Left ventricle myocardium superior (tissue), 1 donor: ENCODE measurements at regions not wholly inside any gene's neighbourhood (a gene's known extent, or its start where the extent isn't known, plus 50 kb on each side); places are given as distances from the start of the nearest gene placed in this dataset.
A peak's percentile ranks its signal among the peaks of the same experiment; 100 is the strongest.

ENCODE experiments used
- ATAC-seq: fragments of 200-7000 bp; cut with Tn5 transposase; one replicate; pipeline ENCODE4 v1.9.1; 2020; ENCODE audit warnings: mild to moderate bottlenecking, moderate library complexity
- DNase-seq: peaks from one replicate; pipeline ENCODE4 v3.0.0-alpha.2; 2020
- intact Hi-C: fragments of 100-400 bp; cut with micrococcal nuclease; formaldehyde crosslinking; loops from one replicate; pipeline ENCODE4 v1.11.0; 2022
- donor health status: DM: no; HTN: yes; CAD: no; lungs with severe emphysema.

DNA sequence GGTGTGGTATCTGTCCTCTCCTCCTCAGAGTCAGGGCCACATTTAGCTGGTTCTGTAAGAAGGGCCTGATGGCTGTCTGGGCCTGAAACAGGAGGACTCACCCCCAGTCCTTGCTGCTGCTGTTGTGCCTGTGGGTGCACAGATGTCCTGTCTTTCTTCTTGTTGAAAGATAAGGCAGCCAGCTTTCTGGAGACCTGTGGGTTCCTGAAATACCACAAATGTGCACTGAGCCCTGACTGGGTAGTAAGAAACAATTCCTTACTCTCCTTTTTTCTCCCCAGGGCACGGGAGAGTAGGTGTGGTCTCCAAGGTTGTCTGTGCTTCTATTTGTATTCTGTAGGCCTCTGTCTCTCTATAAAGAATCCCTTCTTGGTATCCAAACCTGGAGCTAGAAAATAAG, 96.2 kb upstream of the DLX2 start:
- intact Hi-C loops = no loop called here

DNA sequence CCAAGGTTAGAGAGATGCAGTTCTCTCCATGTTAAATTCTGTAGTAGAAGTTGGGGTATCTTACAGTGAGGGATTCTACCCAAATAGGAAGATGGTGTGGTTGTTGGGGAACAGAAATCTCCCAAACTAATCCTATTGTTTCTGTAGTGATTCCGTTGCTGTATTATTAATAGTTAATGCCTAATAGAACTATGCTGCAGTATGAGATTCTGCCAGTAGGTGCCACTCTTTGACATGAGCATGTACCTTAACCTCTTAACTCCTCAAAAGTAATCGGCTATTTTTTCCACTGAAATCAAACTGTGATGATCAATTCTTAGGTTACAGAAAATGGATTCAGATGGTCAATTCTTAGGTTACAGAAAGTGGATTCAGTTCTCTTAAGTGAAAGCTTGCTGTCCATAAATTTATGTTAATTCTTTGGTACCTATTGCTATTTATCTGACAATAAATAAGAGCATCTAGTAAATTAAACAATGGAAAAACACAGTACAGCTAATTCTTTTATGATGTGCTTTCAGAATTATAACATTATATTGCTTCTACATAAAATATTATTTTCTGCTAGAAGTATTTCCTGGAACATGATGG, 97.9 kb upstream of the DLX2 start:
- DNase-seq (no peak), ATAC-seq (no peak)
- intact Hi-C loops = no loop called here

More for the DNA sequence above, 96.2 kb upstream of the DLX2 start:
- ATAC-seq (no peak), DNase-seq (no peak)

DNA sequence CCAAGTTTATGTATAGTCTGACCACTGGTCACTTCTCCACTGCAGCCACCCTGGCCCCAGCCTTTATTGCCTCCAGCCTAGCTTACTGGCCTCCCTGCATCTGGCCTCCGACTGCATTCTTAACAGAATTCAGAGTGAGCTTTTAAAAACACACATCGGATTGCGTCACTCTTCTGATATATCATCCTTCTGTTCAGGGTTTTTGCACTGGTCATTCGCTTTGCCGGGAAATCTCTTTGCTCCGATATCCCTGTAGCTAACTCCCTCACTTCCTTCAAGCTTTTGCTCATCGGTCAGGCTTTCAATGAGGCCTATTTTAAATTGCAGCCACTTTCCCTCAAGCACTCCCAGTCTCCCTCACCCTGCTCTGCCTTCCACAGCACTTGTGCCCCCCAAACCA, 101.6 kb upstream of the DLX2 start:
- intact Hi-C loops = no loop called here
- DNase-seq (no peak), ATAC-seq (no peak)

DNA sequence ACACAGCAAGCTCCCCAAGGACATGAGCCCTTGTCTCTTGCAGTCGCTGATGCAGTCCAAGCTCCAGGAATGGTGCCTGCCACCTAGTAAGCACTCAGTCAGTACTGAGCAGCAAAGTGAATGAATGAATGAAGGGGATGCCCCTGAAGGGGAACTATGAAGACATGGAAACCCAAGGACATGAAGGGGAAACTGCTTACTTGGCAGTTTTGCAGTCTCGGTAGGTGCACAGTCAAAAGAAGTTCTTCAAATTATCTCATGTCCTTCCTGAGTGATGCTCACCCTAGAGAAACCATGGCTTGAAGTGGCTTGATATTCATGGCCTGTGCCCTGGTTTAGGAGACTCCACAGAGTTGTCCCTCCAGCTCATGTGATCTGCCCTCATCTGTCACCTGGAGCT, 102.1 kb upstream of the DLX2 start:
- ATAC-seq (no peak), DNase-seq (no peak)
- intact Hi-C loops = no loop called here

DNA sequence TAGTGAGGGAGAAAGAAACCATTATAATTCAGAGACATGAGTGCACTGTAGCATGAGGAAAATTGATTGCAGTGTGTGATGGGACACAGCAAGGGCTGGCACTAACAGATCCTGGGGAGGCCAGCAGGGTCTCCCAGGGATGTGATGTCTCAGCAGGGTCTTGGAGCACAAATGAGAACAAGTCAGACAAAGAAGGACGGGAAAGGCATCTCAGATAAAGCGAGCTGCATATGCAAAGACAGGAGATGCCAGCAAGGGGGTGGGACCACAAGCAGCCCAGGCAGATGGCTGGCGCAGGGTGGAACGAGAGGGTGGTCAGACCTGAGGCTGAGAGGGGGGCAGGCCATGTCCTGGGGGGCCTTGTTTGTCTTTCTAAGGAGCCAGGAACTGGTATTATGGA, 102.6 kb upstream of the DLX2 start:
- no peak for DNase-seq
- no peak for ATAC-seq
- intact Hi-C loops = no loop called here

DNA sequence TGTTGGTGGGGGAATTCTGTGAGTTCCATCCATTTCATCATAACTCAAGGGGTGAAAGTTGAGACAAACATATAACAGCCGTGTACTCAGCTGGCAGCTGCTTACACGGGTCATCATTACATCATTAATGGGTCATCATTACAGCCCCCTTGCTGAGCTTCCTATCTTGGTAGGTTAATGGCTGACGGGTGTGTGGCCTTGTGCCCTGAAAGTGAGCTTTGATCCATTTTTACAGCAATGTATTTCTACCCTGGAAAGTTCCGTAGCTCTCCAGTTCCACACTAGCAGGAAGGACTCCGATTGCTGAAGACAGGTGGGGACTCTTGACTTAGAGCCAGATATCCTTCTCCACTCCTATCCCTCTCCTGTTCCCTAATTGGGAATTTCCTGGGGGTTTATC, 105.2 kb upstream of the DLX2 start:
- ATAC-seq (no peak), DNase-seq (no peak)
- intact Hi-C loops = no loop called here

DNA sequence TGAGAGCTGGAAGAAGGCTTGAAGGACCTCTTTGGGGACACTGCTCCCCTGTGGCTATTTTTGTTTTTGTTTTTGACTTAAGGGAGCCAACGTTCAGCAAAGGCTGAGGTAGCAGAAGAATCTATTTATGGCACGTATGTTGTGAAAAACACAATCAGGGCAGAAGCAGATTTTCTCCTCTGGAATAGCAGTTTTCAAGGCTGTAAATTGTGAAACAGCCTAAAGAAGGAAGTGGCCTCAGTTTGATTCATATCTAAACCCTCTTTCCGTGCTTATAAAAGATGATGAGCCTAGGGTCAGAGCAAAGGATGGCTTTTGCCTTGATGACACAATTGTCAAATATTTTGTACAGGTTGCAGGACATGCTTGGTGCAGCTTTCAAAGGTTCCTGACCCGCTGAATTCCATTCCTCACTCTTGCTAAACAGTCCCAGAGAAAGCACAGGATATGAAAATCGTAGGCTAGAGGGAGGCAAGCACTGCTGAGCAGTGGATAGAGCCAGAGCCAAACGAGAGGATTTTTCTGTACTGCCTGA, 106.2 kb upstream of the DLX2 start:
- intact Hi-C loops = no loop called here
- DNase-seq = no peak
- no peak for ATAC-seq

DNA sequence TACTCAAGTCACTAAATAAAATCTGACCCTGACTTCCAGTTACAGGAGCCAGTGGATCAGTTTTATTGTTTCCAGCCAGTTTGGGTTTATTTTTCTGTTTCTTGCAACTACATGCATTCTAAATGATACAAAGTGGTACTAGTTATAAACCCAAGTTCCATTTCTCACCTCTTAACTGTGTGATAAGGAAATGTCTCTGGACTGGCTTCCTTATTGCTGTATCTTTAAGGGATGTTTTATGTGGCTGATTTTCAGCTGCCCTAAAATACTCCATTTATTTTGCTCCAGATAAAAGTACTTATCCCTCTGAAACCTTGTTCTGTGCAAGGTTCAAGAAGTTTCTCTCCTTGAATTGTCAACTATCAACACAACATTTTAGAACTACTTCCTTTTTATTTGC, 107.9 kb upstream of the DLX2 start:
- DNase-seq (no peak), ATAC-seq (no peak)
- intact Hi-C loops = no loop called here

DNA sequence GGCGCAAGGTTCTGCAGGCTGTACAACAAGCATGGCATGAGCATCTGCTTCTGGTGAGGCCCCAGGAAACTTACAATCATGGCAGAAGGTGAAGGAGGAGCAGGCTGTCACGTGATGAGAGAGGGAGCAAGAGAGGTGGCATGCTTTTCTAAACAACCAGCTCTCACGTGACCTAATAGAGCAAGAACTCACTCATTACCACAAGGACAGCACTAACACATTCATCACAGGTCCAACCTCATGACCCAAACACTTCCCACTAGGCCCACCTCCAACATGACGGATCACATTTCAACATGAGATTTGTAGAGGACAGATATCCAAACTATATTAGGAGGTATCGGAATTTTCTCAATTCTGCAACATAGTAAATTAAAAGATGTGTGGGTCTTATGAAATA, 108.8 kb upstream of the DLX2 start:
- DNase-seq (no peak), ATAC-seq (no peak)
- intact Hi-C loops = no loop called here

DNA sequence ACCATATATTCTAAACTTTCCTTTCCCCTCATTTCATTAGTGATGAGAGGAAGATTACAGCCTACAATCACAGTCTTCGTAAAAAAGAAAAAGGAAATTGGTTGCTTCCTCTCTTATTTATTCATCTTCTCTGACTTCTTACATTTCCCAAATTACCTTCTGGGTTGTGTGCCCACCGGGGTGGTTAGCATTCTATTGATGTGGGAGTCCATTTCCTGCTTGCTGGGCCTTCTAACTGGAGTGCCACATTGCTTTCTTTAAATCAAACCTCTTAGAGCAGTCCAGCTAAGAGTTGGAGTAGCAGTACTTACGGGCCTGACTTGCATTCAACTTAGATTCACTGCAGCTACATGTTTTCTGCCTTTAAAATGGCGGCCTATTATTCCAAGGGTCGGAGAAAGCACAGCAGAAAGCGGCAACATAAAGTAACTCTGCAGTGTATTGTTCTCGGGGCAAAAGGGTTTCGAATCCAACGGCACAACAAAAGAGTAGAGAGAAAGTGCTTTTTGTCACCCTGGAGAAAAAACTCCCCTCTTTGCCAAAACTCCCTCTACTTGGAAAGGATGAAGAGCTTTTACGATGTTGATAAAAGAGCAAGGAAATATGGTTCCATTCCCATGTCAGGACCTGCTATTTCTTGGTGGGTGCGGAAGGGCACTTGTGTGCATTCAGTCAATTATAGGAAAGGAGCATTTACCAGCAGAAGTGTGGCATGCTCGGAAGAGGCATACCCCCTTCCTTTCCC, 110.6 kb upstream of the DLX2 start:
- ATAC-seq (no peak), DNase-seq (no peak)
- intact Hi-C loops = no loop called here

DNA sequence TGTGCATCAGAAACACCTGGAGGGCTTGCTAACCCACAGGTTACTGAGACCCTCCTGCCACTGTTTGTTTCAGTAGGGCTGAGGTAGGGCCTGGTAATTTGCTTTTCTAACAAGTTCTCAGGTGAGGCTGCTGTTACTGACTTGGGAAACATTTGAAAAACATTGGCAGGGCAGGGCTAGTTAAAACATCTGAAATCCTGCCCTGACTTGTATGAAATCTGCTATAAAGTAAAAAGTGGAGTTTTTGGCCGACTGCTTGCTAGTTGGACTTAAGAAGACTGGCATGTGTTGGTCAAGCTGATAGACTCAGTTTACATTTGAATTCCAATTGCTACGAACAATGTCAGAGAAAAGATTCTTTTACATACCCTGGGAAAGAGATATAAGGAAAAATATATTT, 111.6 kb upstream of the DLX2 start:
- intact Hi-C loops = no loop called here
- no peak for ATAC-seq

DNA sequence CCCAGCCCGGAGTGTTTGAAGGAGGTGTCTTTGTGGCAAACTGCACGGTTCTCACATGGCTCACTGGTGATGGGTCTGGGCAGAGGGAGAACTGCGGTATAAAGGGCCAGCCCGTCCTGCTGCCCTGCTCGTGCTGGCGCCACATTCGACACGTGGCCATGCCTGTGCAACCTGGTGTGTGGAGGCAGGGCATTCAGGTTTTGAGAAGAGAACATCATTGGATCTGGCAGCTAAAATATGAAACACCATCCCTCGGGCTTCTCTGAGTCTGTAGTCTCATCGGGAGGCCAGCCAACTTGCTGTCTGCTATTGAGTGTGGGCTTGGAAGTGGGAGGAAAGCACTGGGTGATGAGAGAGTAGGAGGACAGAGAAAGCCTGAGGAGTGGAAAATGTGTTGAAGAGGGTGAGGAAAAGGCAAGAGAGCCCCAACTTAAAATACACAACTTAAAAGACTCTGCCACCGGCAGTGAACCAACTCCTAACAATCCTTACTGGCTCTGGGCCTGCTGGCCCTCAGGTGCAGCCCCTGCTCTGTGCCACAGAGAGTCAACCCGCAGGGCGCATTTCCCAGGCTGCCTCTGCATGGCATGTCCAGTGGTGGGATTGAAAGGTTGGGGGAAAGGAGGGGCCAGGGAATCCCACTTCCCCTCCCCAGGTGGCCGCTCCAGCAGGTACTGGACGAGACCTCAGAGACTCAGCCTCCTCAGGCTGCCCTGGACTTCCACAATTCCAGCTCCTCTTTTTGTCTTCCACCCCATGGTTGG, 112.7 kb upstream of the DLX2 start:
- DNase-seq = no peak

More for the DNA sequence above, 111.6 kb upstream of the DLX2 start:
- no peak for DNase-seq

DNA sequence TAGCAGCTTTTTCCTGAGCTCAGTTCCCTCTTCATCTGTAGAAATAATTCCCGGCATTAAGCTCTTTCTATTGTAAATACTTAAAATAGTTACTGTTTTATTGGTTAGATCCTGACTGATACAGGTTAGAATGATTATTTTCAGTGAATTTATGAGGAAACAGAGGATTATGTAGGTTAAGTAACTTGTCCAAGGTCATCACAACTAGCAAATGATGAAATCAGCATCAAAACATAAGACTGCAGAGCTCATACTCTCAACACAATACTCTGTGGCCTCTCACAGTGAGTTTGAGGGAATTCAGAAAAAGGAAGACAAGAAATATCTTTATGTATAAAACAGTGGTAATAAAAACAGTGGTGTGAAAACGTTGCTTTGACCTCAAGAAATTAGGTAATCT, 113.2 kb upstream of the DLX2 start:
- intact Hi-C loops = no loop called here
- DNase-seq (no peak), ATAC-seq (no peak)

More for the DNA sequence above, 112.7 kb upstream of the DLX2 start:
- no peak for ATAC-seq
- intact Hi-C loops = no loop called here

DNA sequence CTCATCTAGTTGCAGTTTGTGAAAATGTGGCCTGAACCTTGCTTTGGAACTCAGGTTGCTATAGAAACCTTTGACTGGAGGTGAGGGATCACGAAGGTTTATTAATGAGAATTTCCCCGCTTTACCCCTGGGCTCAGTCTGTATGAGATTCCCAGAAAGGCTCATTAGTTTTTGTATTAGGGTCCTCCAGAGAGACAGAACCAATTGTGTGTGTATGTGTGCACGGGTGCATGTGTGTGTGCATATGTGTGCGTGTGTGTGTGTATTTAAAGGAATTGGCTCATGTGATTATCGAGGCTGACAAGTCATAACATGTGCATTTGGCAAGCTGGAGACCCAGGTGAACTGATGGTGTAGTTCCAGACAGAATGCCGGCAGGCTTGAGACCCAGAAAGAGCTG, 113.8 kb upstream of the DLX2 start:
- ATAC-seq (no peak), DNase-seq (no peak)
- intact Hi-C loops = no loop called here

DNA sequence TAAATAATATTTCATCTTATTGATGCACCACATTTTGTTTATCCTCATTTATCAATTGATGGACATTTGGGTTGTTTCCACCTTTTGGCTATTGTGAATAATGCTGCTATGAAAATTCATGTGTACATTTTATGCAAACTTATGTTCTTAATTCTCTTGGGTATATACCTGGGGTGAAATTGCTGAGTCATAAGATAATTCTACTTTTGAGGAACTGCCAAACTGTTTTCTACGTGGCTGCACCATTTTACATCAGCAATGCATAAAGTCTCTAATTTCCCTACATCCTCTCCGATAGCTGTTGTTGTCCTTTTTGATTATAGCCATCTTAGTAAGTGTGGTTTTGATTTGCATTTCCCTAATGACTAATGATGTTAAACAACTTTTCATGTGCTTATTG, 116.5 kb upstream of the DLX2 start:
- ATAC-seq (no peak), DNase-seq (no peak)
- intact Hi-C loops = no loop called here

DNA sequence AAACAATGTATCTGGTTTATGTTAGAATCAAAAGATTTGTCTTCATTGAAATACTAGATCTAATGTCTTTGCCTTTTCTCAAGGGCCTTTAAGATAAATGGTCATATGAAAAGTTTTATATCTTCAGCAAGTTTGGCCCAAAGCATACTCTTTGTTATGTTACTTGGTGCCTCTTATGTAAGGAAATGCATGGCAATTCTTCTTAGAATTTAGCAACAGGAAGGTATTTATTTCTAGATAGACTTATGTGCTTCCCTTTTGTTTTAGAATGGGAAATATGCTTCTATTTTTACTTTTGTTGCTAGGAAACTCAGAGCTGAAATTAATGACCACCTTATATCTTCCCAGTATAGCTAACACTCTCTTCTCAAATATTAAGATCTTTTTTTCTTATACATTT, 117.4 kb upstream of the DLX2 start:
- DNase-seq = no peak
- intact Hi-C loops = no loop called here
- ATAC-seq = no peak

DNA sequence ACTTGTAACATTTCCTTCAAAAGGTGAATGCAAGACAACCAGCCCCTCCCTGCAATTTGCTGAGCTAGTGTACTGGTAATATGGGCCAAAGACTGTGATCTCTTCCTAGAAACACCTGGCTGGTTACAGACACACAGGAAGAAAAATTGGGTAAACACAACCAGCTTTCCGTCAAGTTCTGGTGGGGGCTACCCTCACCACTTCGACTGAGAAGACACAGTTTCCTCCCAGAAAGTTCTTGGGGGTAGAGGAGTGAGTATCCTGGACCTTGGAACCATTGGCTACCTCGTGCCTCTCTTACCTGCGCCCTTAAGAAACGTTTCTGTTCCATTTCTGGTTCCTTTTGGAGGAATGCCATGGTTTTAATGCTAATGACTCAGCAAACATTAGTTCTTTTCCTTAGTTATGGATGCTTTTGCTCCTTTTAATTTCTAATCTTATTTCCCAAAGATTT, 120.9 kb upstream of the DLX2 start:
- ATAC-seq = no peak
- no peak for DNase-seq
- intact Hi-C loops = no loop called here

DNA sequence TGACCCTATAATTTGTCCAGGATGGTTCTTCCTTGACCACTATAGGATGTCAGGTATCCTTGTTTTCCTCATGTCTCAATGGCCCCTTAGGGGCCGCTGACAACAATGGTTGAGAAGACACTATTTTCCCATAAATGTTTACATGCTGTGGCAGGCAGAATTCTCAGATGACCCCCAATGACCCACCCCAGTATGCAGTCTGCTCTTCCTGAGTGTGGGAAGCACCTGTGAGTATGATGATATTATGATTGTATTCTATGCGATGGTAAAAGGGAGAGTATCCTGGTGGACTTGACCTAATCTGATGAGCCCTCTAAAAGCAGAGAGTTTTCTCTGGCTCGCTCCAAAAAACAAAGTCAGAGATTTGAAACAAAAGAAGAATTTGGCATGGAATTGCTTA, 123.1 kb upstream of the DLX2 start:
- ATAC-seq = no peak
- intact Hi-C loops = no loop called here
- no peak for DNase-seq

DNA sequence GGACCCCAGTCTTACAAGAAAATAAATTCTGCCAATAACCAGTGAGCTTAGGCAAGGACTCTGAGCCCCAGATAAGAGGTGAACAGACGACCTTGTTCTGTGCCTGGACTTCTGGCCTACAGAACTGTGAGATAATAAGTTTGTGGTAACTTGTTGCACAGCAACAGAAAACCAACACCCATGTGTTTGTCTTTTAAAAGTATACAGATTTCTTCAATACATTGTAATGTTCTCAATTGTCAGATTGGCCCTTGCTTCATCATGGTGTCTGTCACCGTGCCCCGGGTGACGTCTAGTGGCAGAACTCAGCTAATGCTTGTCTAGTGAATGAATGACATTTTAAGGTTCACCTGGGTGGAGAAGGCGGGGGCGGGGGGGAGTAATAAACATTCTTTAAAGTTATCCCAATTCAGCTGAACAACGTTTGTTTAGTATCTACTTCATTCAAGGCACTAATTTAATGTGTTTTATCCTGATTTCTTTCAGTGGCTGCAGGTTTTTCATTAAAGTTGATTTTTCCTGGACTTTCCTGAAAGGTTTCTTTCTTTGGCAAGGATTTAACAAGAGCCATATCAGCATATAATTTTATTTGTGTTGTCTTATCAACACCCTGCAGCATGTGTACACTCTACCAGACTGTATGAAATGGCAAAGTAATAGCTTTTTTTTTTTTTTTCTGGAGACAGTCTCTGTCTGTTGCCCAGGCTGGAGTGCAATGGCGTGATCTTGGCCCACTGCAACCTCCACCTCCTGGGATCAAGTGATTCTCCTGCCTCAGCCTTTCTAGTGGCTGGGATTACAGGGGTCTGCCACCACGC, 123.8 kb upstream of the DLX2 start:
- ATAC-seq = peak; percentile 60
- intact Hi-C loops = no loop called here
- peak; percentile 46 for DNase-seq

DNA sequence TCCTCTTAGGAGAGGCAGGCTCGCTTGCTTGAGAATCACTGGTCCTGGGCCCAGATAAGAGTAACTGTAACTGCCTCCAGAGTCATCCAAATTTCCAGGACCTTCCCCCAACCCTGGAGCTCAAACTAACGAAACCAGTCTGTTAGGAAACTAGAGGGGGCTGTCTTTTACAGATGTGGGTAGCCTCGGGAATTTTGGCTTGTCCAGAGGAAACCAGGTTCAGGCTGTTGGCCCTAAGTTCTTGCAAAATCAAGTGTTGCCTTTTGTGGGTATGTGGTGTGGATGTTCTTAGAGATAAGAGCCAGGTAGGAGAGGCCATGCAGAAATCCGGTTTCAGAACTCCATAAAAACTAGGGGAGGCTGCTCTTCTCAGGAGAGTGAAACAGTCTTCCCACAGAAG, 125.0 kb upstream of the DLX2 start:
- intact Hi-C loops = no loop called here
- no peak for DNase-seq
- no peak for ATAC-seq
